Fibroblast of pulmonary artery (primary cell): ENCODE measurements at regions not wholly inside any gene's neighbourhood (a gene's known extent, or its start where the extent isn't known, plus 50 kb on each side); places are given as distances from the start of the nearest gene placed in this dataset.

Experiments
- DNase-seq: peaks from one replicate; pipeline ENCODE4 v3.0.0-alpha.2; 2010; ENCODE audit warnings: low read depth
- H3K4me3 ChIP-seq: replicated peaks from 2 replicates; pipeline ENCODE4 v1.5.1; 2011; ENCODE audit warnings: low read depth, mild to moderate bottlenecking, control low read depth, low read length, moderate library complexity
- CTCF ChIP-seq: IDR thresholded peaks from 2 replicates; pipeline ENCODE4 v1.5.1; 2011; ENCODE audit warnings: mild to moderate bottlenecking, control low read depth, low read length, inconsistent platforms; ENCODE audit errors: missing control alignments

GRCh38 chr18:46360102-46360699 is 256.0 kb downstream of the HAUS1 start:
- DNase-seq = no peak
- TF ChIP-seq CTCF = no peak
- no peak overlapping the region for H3K4me3 ChIP-seq

- TF ChIP-seq CTCF = no peak
- H3K4me3 ChIP-seq = no peak overlapping the region
- no peak for DNase-seq
Observed at GRCh38 chr18:46360866-46361265, 256.7 kb downstream of the HAUS1 start.

GRCh38 chr18:46362533-46362932 is 258.3 kb downstream of the HAUS1 start:
- H3K4me3 ChIP-seq = no peak overlapping the region
- DNase-seq = no peak
- TF ChIP-seq CTCF = no peak

- no peak for DNase-seq
- no peak overlapping the region for H3K4me3 ChIP-seq
- no peak for TF ChIP-seq CTCF
Observed at GRCh38 chr18:46364048-46364447, 259.9 kb downstream of the HAUS1 start.

- DNase-seq = no peak
- TF ChIP-seq CTCF = no peak
- H3K4me3 ChIP-seq = no peak overlapping the region
Observed at GRCh38 chr18:46366201-46366600, 262.0 kb downstream of the HAUS1 start.

- DNase-seq = no peak
- H3K4me3 ChIP-seq = no peak overlapping the region
- no peak for TF ChIP-seq CTCF
Observed at GRCh38 chr18:46366751-46367376, 262.7 kb downstream of the HAUS1 start.

GRCh38 chr18:46369323-46369722 is 265.1 kb downstream of the HAUS1 start:
- peak; percentile 2 for DNase-seq
- no peak for TF ChIP-seq CTCF
- H3K4me3 ChIP-seq = no peak overlapping the region
